ENCODE measurements at regions not wholly inside any gene's neighbourhood (a gene's known extent, or its start where the extent isn't known, plus 50 kb on each side); places are given as distances from the start of the nearest gene placed in this dataset.

- no peaks in the 10 kb centered on the region for H4K20me1 ChIP-seq (ENCODE audit: insufficient read depth, low read length)
- no peak overlapping the region for H3K27ac ChIP-seq (ENCODE audit: low read depth, low read length)
- H3K4me2 ChIP-seq (ENCODE audit: insufficient read depth, low read length) = no peak overlapping the region
- H3K79me2 ChIP-seq (ENCODE audit: insufficient read depth, low read length) = no peaks in the 10 kb centered on the region
- no peaks in the 10 kb centered on the region for H3K9me3 ChIP-seq (ENCODE audit: low read depth, low read length)
- no peaks in the 10 kb centered on the region for H3K36me3 ChIP-seq (ENCODE audit: insufficient read depth, low read length)
- peak; percentile 17 for DNase-seq (ENCODE audit: insufficient read length, low spot score, missing footprints)
- H3K4me1 ChIP-seq (ENCODE audit: insufficient read depth, low read length) = no peaks in the 10 kb centered on the region
- no peak overlapping the region for H3K4me3 ChIP-seq (ENCODE audit: insufficient read depth, low read length)
- H2AFZ ChIP-seq (ENCODE audit: low read length) = no peak overlapping the region
- H3K27me3 ChIP-seq (ENCODE audit: insufficient read depth, low read length) = no peaks in the 10 kb centered on the region
- TF ChIP-seq, protein P1, sequence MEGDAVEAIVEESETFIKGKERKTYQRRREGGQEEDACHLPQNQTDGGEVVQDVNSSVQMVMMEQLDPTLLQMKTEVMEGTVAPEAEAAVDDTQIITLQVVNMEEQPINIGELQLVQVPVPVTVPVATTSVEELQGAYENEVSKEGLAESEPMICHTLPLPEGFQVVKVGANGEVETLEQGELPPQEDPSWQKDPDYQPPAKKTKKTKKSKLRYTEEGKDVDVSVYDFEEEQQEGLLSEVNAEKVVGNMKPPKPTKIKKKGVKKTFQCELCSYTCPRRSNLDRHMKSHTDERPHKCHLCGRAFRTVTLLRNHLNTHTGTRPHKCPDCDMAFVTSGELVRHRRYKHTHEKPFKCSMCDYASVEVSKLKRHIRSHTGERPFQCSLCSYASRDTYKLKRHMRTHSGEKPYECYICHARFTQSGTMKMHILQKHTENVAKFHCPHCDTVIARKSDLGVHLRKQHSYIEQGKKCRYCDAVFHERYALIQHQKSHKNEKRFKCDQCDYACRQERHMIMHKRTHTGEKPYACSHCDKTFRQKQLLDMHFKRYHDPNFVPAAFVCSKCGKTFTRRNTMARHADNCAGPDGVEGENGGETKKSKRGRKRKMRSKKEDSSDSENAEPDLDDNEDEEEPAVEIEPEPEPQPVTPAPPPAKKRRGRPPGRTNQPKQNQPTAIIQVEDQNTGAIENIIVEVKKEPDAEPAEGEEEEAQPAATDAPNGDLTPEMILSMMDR (IDR thresholded peaks at IDR 0.05; ENCODE audit: extremely low read depth, low read depth, low read length) = no peak
Measured at GRCh38 chrX:42432552-42432951, 345.4 kb downstream of the PPP1R2C start.

DNA sequence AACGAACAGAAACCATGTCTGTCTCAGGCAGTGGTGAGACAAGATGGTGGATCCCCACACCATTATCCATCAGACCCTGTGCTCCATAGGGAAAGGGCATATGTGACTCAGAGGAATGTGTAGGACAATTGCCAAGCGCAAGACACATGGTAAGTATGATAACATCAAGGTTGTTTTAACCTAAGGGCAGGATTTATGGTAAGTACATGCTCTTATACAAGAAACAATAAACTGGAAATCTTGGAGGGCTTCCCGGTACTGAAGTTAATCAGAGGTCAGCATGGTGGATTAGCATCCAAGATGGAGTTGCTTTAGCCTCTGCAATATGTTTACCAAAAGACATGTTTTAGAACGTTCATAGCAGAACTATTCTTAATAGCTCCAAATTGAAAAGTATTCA is 355.0 kb downstream of the PPP1R2C start:
- no peaks in the 10 kb centered on the region for H3K27me3 ChIP-seq (ENCODE audit: insufficient read depth, low read length)
- H3K4me3 ChIP-seq (ENCODE audit: insufficient read depth, low read length) = no peak overlapping the region
- H3K4me2 ChIP-seq (ENCODE audit: insufficient read depth, low read length) = no peak overlapping the region
- H2AFZ ChIP-seq (ENCODE audit: low read length) = no peak overlapping the region
- H3K4me1 ChIP-seq (ENCODE audit: insufficient read depth, low read length) = no peaks in the 10 kb centered on the region
- no peaks in the 10 kb centered on the region for H4K20me1 ChIP-seq (ENCODE audit: insufficient read depth, low read length)
- no peaks in the 10 kb centered on the region for H3K9me3 ChIP-seq (ENCODE audit: low read depth, low read length)
- DNase-seq (ENCODE audit: insufficient read length, low spot score, missing footprints) = no peak
- H3K27ac ChIP-seq (ENCODE audit: low read depth, low read length) = no peak overlapping the region
- no peaks in the 10 kb centered on the region for H3K36me3 ChIP-seq (ENCODE audit: insufficient read depth, low read length)
- no peaks in the 10 kb centered on the region for H3K79me2 ChIP-seq (ENCODE audit: insufficient read depth, low read length)
- TF ChIP-seq, protein P1 (IDR thresholded peaks at IDR 0.05; ENCODE audit: extremely low read depth, low read depth, low read length) = no peak

DNA sequence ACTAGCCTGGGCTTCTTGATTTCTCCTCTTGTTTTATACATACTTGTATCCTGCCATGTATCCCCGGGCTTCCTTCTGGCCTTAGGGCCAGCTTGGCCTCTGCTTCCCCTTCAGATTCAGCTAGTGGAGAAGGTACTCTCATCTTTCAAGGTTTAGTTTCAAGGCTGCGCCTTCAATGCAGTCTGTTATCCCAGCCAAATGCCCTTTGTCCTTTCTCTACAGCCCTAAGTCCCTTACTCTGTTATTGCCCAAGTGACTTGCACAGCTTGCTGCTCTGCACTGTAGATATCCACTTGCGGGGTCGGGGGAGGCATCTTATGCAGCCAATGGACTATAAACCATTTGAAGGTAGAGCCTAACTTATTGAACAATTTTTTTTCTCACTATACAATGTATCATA is 357.5 kb downstream of the PPP1R2C start:
- no peaks in the 10 kb centered on the region for H4K20me1 ChIP-seq (ENCODE audit: insufficient read depth, low read length)
- H3K36me3 ChIP-seq (ENCODE audit: insufficient read depth, low read length) = no peaks in the 10 kb centered on the region
- no peak overlapping the region for H2AFZ ChIP-seq (ENCODE audit: low read length)
- H3K79me2 ChIP-seq (ENCODE audit: insufficient read depth, low read length) = no peaks in the 10 kb centered on the region
- DNase-seq (ENCODE audit: insufficient read length, low spot score, missing footprints) = no peak
- no peaks in the 10 kb centered on the region for H3K9me3 ChIP-seq (ENCODE audit: low read depth, low read length)
- no peak overlapping the region for H3K27ac ChIP-seq (ENCODE audit: low read depth, low read length)
- H3K4me3 ChIP-seq (ENCODE audit: insufficient read depth, low read length) = no peak overlapping the region
- TF ChIP-seq, protein P1 (IDR thresholded peaks at IDR 0.05; ENCODE audit: extremely low read depth, low read depth, low read length) = no peak
- H3K4me1 ChIP-seq (ENCODE audit: insufficient read depth, low read length) = no peaks in the 10 kb centered on the region
- no peak overlapping the region for H3K4me2 ChIP-seq (ENCODE audit: insufficient read depth, low read length)
- H3K27me3 ChIP-seq (ENCODE audit: insufficient read depth, low read length) = no peaks in the 10 kb centered on the region

- Histone ChIP-seq H3K4me1 (ENCODE audit: insufficient read depth, low read length) (no peaks in the 10 kb centered on the region), H2AFZ (ENCODE audit: low read length) (no peak overlapping the region), H3K27ac (ENCODE audit: low read depth, low read length) (no peak overlapping the region), H3K9me3 (ENCODE audit: low read depth, low read length) (no peaks in the 10 kb centered on the region), H4K20me1 (ENCODE audit: insufficient read depth, low read length) (no peaks in the 10 kb centered on the region), H3K27me3 (ENCODE audit: insufficient read depth, low read length) (no peaks in the 10 kb centered on the region), H3K36me3 (ENCODE audit: insufficient read depth, low read length) (no peaks in the 10 kb centered on the region), H3K4me3 (ENCODE audit: insufficient read depth, low read length) (no peak overlapping the region), H3K4me2 (ENCODE audit: insufficient read depth, low read length) (no peak overlapping the region), H3K79me2 (ENCODE audit: insufficient read depth, low read length) (no peaks in the 10 kb centered on the region)
- no peak for DNase-seq (ENCODE audit: insufficient read length, low spot score, missing footprints)
- TF ChIP-seq, protein P1 (IDR thresholded peaks at IDR 0.05; ENCODE audit: extremely low read depth, low read depth, low read length) = no peak
Measured at GRCh38 chrX:42415636-42416035, 362.3 kb downstream of the PPP1R2C start.

Measured in osteoblast (primary cell).